ENCODE measurements at regions not wholly inside any gene's neighbourhood (a gene's known extent, or its start where the extent isn't known, plus 50 kb on each side); places are given as distances from the start of the nearest gene placed in this dataset.
"Not testable (repeated sequence)": the region's sequence is repeated elsewhere in the genome, so short reads cannot be mapped to it uniquely, and the experiment has no call there.

- Histone ChIP-seq H3K9me1 (replicated peaks; ENCODE audit: control insufficient read depth, extremely low read depth, insufficient read depth, low read length) (no peaks in the 10 kb centered on the region), H3K36me3 (ENCODE audit: control insufficient read depth in 2 of 2, extremely low read depth in 1 of 2, insufficient read depth in 2 of 2, low read length in 2 of 2) (no peaks in the 10 kb centered on the region), H3K4me2 (ENCODE audit: insufficient read depth, low read length) (no peak overlapping the region), H3K9ac (replicated peaks; ENCODE audit: extremely low read depth, insufficient read depth, low read length) (no peak overlapping the region), H3K27me3 (ENCODE audit: control insufficient read depth in 2 of 2, insufficient read depth in 2 of 2, low read length in 2 of 2) (no peaks in the 10 kb centered on the region), H3K9me3 (replicated peaks; ENCODE audit: control insufficient read depth, insufficient read depth, low read length) (no peaks in the 10 kb centered on the region), H3K27ac (ENCODE audit: insufficient read depth, low read depth, low read length) (no peak overlapping the region), H2AFZ (ENCODE audit: low read depth, low read length) (no peak overlapping the region), H4K20me1 (replicated peaks; ENCODE audit: control insufficient read depth, extremely low read depth, insufficient read depth, low read length) (no peaks in the 10 kb centered on the region), H3K79me2 (ENCODE audit: control insufficient read depth, insufficient read depth, low read length) (no peaks in the 10 kb centered on the region), H3K4me1 (ENCODE audit: control insufficient read depth, extremely low read depth, insufficient read depth, low read length) (no peaks in the 10 kb centered on the region), H3K4me3 (replicated peaks in 1 of 3; ENCODE audit: insufficient read depth in 1 of 3, low read depth in 1 of 3, low read length in 3 of 3) (no peak overlapping the region)
- CTCF ChIA-PET = no interaction called here
- BruUV-seq (replicated peaks) = no TSS peak
- TF ChIP-seq MAX (IDR thresholded peaks at IDR 0.05; ENCODE audit: insufficient read depth, insufficient read length) = no peak
- TF ChIP-seq JUN (IDR thresholded peaks at IDR 0.05; ENCODE audit: borderline replicate concordance, insufficient read depth, insufficient read length, low read depth) = no peak
- no peak for TF ChIP-seq POLR2AphosphoS5 (IDR thresholded peaks at IDR 0.05; ENCODE audit: insufficient read depth, low read depth, low read length)
- TF ChIP-seq GATA2 (IDR thresholded peaks at IDR 0.05; ENCODE audit: insufficient read depth, insufficient read length, low read depth, low read length) = no peak
- TF ChIP-seq POLR2A (IDR thresholded peaks at IDR 0.05; ENCODE audit: low read depth, low read length) = no peak
- TF ChIP-seq EZH2 (IDR thresholded peaks at IDR 0.05; ENCODE audit: borderline replicate concordance, low read depth, low read length, severe bottlenecking) = no peak
- no peak for TF ChIP-seq FOS (IDR thresholded peaks at IDR 0.05; ENCODE audit: borderline replicate concordance, insufficient read depth, low read length)
- no peak for TF ChIP-seq CTCF (IDR thresholded peaks at IDR 0.05; ENCODE audit: extremely low read depth in 1 of 2, insufficient read depth in 1 of 2, low read depth in 1 of 2, low read length in 2 of 2)
- no peak for TF ChIP-seq MYC (IDR thresholded peaks at IDR 0.05; ENCODE audit: low read depth, low read length)
- FAIRE-seq (no peak), DNase-seq (ENCODE audit: low read depth, low spot score) (no peak)
- POLR2A ChIA-PET = no interaction called here
- dilution Hi-C loops (cut with MboI; ENCODE audit: extremely low pct_ligation_motif_present, low sequenced_read_pairs) = no loop called here
- intact Hi-C loops (cut with micrococcal nuclease) = no loop called here
Measured at GRCh38 chr13:82458169-82458568, 1424.1 kb downstream of the SLITRK1 start.

GRCh38 chr13:82457548-82457947, 1424.7 kb downstream of the SLITRK1 start:
- dilution Hi-C loops (cut with MboI; ENCODE audit: extremely low pct_ligation_motif_present, low sequenced_read_pairs); intact Hi-C loops (cut with micrococcal nuclease); CTCF ChIA-PET; POLR2A ChIA-PET; H3K36me3 ChIP-seq (ENCODE audit: control insufficient read depth in 2 of 2, extremely low read depth in 1 of 2, insufficient read depth in 2 of 2, low read length in 2 of 2); H3K9me1 ChIP-seq (replicated peaks; ENCODE audit: control insufficient read depth, extremely low read depth, insufficient read depth, low read length); BruUV-seq (replicated peaks); H3K4me3 ChIP-seq (replicated peaks in 1 of 3; ENCODE audit: insufficient read depth in 1 of 3, low read depth in 1 of 3, low read length in 3 of 3); H3K79me2 ChIP-seq (ENCODE audit: control insufficient read depth, insufficient read depth, low read length); DNase-seq (ENCODE audit: low read depth, low spot score); H4K20me1 ChIP-seq (replicated peaks; ENCODE audit: control insufficient read depth, extremely low read depth, insufficient read depth, low read length); H3K27me3 ChIP-seq (ENCODE audit: control insufficient read depth in 2 of 2, insufficient read depth in 2 of 2, low read length in 2 of 2); FAIRE-seq; H3K9ac ChIP-seq (replicated peaks; ENCODE audit: extremely low read depth, insufficient read depth, low read length); H3K9me3 ChIP-seq (replicated peaks; ENCODE audit: control insufficient read depth, insufficient read depth, low read length); H3K4me1 ChIP-seq (ENCODE audit: control insufficient read depth, extremely low read depth, insufficient read depth, low read length); H3K27ac ChIP-seq (ENCODE audit: insufficient read depth, low read depth, low read length); H3K4me2 ChIP-seq (ENCODE audit: insufficient read depth, low read length); H2AFZ ChIP-seq (ENCODE audit: low read depth, low read length): not testable (repeated sequence)

All from endothelial cell of umbilical vein (primary cell).